SJCRH30 (cell line): ENCODE measurements at regions not wholly inside any gene's neighbourhood (a gene's known extent, or its start where the extent isn't known, plus 50 kb on each side); places are given as distances from the start of the nearest gene placed in this dataset.

ENCODE experiments used
- DNase-seq, 2 experiments: peaks; one replicate each; pipeline ENCODE4 v3.0.0-alpha.2; 2015 to 2020
- H3K27ac ChIP-seq: fragments of 250-450 bp; sonication (Bioruptor Pico); 2 replicates; pipeline ENCODE4 v1.5.1; 2020; ENCODE audit warnings: mild to moderate bottlenecking, moderate library complexity
- H3K27me3 ChIP-seq: fragments of 250-450 bp; sonication (Bioruptor Pico); 2 replicates; pipeline ENCODE4 v1.5.1; 2020; ENCODE audit warnings: mild to moderate bottlenecking, moderate library complexity
- H3K36me3 ChIP-seq: fragments of 250-450 bp; sonication (Bioruptor Pico); 2 replicates; pipeline ENCODE4 v1.5.1; 2020; ENCODE audit warnings: mild to moderate bottlenecking, moderate library complexity
- H3K4me1 ChIP-seq: fragments of 250-450 bp; sonication (Bioruptor Pico); 2 replicates; pipeline ENCODE4 v1.5.1; 2020; ENCODE audit warnings: mild to moderate bottlenecking, moderate library complexity
- H3K4me3 ChIP-seq: fragments of 250-450 bp; sonication (Bioruptor Pico); 2 replicates; pipeline ENCODE4 v1.5.1; 2020; ENCODE audit warnings: mild to moderate bottlenecking, moderate library complexity
- H3K9me3 ChIP-seq: fragments of 250-450 bp; sonication (Bioruptor Pico); replicated peaks from 2 replicates; pipeline ENCODE4 v1.5.1; 2020; ENCODE audit warnings: mild to moderate bottlenecking, moderate library complexity

DNA sequence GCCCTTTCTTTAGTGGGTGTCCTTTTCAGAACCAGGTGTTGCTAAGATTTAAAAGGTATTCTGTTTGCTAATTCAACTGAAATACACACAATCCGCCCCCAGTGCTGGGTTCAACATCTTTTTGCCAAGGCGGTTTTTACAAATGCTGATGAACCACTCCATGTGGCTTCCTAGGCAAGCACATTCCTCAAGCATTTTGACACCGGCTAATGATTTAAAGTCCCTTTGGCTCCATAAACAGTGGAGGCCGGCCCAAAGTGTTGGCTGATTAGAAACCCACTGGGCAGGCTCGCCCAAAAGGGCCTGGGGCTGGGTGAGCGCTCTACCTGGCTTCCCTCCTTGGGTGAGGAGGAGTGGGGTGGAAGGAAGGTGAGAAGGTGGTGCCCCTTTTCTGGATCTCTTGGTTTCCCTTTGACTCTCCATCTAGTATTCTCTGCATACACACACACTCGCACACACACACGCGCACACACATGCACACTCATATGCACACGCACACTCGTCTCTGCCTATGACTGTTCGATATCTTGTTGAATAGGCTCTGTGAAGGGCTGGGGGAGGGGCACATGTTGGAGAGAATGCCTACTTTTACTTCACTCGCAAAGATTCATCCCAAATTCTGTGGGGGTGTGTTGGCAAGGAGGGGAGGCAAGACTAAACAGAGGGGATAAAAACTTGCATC, 66.7 kb upstream of the ARMC2 start:
- no peak for DNase-seq
- Histone ChIP-seq H3K4me3 (peak overlapping the region; percentile 52), H3K27ac (no peak overlapping the region), H3K27me3 (no peaks in the 10 kb centered on the region), H3K36me3 (no peaks in the 10 kb centered on the region), H3K9me3 (no peaks in the 10 kb centered on the region), H3K4me1 (peaks cover 3% of the 10 kb centered on the region; the same call in 1 of the 2 replicates)

DNA sequence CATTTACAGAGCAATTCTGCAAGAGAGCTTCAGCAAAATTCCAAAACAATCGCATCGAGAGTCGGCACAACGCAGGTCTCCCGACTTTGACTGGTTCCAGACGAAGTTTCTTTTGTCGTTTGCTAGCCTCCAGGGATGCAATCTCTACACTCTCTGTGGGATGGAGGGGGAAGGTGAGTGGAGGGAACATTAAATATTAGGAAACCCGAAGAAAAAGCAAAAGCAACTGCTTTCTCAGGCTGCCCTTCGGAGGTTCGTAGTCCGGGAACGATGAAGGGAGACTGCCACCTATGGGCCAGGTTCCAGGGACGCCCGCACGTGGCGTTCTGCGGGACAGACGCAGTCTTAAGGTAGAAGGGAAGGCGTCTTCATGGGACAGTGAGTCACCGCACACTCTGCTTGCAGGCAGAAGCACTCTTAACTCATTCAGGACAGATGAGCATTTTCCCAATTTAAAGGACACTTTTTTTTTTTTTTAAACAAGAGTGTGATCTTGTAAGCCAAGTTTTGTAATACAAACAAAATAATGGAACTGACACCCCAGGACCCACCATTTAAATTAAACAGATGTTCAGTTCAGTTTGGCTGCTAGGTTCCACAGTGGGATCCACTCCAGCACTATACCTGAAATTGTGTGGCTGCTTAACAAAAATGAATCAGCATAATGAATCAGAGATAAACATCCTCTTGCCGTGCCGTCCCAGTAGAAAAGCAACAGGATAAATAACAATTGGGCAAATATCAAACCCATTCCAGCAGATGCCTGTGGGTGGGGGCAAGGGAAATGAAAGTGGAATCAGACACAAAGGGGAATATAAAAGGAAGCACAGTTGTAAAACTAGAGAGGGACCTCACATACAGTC, 65.8 kb upstream of the ARMC2 start:
- peaks cover 3% of the 10 kb centered on the region; the same call in 1 of the 2 replicates for H3K4me1 ChIP-seq
- H3K4me3 ChIP-seq, result peak overlapping the region; percentile 52
- no peaks in the 10 kb centered on the region for H3K9me3 ChIP-seq
- H3K36me3 ChIP-seq, result no peaks in the 10 kb centered on the region
- H3K27ac ChIP-seq, result no peak overlapping the region
- peak; percentile 76 to 81 for DNase-seq
- H3K27me3 ChIP-seq, result no peaks in the 10 kb centered on the region

DNA sequence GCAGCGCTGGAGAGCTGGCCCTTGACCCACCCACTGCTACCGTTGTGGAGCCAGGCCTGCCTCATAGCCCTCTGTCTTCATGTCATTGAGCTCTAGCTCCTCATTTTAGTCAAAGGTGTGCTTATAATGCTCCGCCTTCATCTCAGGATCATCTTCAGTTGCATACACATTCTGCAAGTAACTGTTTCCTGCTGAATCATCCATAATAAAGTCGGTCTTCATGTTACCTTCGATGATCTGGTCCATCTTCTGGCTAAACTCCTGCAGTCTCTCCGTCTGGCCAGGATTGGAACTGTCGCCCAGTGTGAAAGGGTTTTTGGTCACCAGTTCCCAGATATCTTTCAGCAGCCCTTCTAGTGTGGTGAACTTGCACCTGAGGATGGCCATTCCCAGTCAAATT, 62.6 kb upstream of the ARMC2 start:
- H3K36me3 ChIP-seq, result no peaks in the 10 kb centered on the region
- peaks cover 3% of the 10 kb centered on the region; the same call in 1 of the 2 replicates for H3K4me1 ChIP-seq
- no peaks in the 10 kb centered on the region for H3K9me3 ChIP-seq
- H3K4me3 ChIP-seq, result no peak overlapping the region
- DNase-seq, result no peak
- H3K27ac ChIP-seq, result no peak overlapping the region
- H3K27me3 ChIP-seq, result no peaks in the 10 kb centered on the region

DNA sequence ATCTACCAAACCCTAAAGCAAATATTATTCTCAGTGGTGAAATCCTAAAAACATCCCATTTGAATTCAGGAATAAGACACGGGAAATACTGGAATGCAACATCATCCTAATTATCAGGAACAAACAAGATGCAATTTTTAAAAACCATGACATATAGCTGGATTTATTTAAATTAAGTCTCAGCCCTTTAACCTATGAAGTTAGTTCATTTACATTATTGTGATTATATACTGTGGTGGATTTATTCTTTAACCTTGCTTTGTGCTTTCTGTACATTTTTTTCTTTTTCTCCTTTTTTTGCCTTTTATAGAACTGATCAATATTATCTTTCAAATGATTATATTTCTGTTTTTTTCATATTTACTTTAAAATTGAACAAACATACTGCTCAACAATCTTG, 59.8 kb upstream of the ARMC2 start:
- DNase-seq, result no peak
- Histone ChIP-seq H3K4me3 (no peak overlapping the region), H3K36me3 (no peaks in the 10 kb centered on the region), H3K27me3 (no peaks in the 10 kb centered on the region), H3K4me1 (no peaks in the 10 kb centered on the region), H3K9me3 (peaks cover 4% of the 10 kb centered on the region; the same call in 1 of the 2 replicates), H3K27ac (no peak overlapping the region)

DNA sequence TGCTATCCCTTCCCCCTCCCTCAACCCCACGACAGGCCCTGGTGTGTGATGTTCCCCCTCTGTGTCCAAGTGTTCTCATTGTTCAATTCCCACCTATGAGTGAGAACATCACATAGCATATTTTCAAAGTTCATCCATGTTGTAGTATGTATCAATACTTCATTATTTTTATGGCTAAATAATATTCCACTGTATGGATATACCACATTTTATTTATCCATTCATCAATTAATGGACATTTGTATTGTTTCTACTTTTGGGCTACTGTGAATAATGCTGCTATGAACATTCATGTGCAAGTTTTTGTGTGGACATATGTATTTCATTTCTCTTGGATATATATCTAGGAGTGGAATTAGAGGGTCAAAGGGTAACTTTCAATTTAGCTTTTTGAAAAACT, 58.7 kb upstream of the ARMC2 start:
- no peak for DNase-seq
- no peaks in the 10 kb centered on the region for H3K36me3 ChIP-seq
- no peaks in the 10 kb centered on the region for H3K27me3 ChIP-seq
- H3K4me3 ChIP-seq, result no peak overlapping the region
- no peak overlapping the region for H3K27ac ChIP-seq
- H3K4me1 ChIP-seq, result no peaks in the 10 kb centered on the region
- H3K9me3 ChIP-seq, result peaks cover 4% of the 10 kb centered on the region; the same call in 1 of the 2 replicates

DNA sequence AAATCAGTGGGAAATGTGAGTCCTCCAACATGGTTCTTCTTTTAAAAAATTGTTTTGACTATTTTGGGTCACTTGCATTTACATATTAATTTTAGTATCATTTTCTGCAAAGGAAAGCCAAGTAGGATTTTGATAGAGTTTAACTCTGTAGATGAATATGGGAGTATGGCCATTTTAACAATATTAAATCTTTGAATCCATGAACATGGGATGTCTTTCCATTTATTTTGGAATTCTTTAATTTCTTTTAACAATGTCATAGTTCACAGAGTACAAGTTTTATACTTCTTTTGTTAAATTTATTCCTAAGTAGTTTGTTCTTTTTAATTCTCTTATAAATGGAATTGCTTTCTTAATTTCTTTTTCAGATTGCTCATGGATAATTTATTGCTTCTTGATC, 56.5 kb upstream of the ARMC2 start:
- Histone ChIP-seq H3K4me3 (no peak overlapping the region), H3K27me3 (no peaks in the 10 kb centered on the region), H3K27ac (no peak overlapping the region), H3K4me1 (no peaks in the 10 kb centered on the region), H3K9me3 (peaks cover 4% of the 10 kb centered on the region; the same call in 1 of the 2 replicates), H3K36me3 (no peaks in the 10 kb centered on the region)
- no peak for DNase-seq

DNA sequence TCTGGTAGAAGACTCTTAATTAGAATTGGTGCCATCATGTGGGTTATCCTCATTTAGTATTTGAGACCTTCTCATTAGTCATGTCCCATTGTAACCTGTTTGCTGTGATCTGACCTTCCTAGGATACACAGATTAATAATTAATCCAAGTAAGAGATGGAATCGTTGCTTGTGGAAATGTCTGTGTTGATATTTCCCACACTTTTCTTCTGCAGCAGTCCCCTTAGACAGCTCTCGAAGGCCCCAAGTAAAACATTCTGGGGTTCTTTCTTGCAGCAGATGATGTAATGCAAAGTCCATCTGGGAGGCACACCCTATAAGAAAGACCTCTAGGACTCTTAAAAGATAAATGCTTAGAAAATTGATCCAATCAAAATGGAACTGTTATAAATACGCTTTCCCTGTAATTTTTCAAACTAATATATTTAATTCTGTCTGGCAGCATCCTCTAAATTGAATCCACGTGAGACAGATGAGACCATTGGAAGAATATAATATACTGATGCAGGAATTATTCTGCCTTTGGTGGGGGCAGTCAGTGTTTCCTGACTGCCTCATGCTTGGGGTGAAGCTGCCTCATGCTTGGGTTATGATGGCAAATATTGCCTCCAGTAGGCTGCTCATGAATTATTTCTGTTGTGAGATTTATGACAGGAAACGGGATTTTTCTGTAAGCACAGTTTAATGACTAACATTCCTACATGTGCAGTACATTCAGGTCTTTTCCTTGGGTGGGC, 54.5 kb upstream of the ARMC2 start:
- Histone ChIP-seq H3K36me3 (no peaks in the 10 kb centered on the region), H3K4me1 (no peaks in the 10 kb centered on the region), H3K4me3 (no peak overlapping the region), H3K27me3 (no peaks in the 10 kb centered on the region), H3K27ac (no peak overlapping the region), H3K9me3 (peaks cover 4% of the 10 kb centered on the region; the same call in 1 of the 2 replicates)
- DNase-seq, result no peak

DNA sequence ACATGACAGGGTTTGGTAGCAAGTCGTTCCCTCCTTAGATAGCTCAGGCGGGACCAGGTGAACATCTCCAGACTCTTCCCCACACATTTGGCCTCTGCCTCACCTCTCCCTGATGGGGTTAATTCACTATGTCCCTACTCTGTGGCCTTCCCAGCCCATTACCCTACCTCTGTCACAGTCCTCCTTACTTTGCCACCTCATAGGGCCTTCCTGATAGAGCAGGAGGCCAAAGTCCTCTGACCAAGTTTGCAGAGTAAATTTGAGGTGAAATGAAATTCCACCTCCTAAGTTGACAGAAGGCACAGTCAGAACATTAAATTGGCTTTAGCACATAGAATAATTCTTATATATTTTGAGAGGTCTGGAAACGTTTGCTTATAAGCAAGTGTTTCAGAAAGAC, 53.1 kb upstream of the ARMC2 start:
- no peaks in the 10 kb centered on the region for H3K27me3 ChIP-seq
- no peaks in the 10 kb centered on the region for H3K36me3 ChIP-seq
- no peak overlapping the region for H3K4me3 ChIP-seq
- H3K9me3 ChIP-seq, result peaks cover 4% of the 10 kb centered on the region; the same call in 1 of the 2 replicates
- H3K27ac ChIP-seq, result no peak overlapping the region
- no peak for DNase-seq
- peaks cover 8% of the 10 kb centered on the region for H3K4me1 ChIP-seq

DNA sequence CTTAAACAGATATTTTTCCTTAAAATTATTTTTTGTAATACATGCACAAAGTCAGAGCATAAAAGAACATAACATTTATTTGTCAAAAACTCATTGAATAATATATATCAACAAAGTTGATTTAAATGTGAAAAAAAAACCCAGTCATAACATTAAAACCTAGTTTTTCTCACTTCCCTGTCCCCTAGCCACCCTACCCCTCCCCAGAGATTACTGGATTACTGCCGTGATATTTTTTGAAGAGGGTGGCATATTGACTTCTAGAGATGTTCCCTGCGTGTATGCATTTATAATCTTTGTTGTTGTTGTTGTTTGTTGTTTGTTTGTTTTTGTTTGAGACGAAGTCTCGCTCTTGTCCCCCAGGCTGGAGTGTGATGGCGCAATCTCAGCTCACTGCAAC, 52.4 kb upstream of the ARMC2 start:
- Histone ChIP-seq H3K27me3 (no peaks in the 10 kb centered on the region), H3K4me1 (peaks cover 9% of the 10 kb centered on the region), H3K4me3 (no peak overlapping the region), H3K36me3 (no peaks in the 10 kb centered on the region), H3K27ac (no peak overlapping the region), H3K9me3 (peaks cover 4% of the 10 kb centered on the region; the same call in 1 of the 2 replicates)
- no peak for DNase-seq

DNA sequence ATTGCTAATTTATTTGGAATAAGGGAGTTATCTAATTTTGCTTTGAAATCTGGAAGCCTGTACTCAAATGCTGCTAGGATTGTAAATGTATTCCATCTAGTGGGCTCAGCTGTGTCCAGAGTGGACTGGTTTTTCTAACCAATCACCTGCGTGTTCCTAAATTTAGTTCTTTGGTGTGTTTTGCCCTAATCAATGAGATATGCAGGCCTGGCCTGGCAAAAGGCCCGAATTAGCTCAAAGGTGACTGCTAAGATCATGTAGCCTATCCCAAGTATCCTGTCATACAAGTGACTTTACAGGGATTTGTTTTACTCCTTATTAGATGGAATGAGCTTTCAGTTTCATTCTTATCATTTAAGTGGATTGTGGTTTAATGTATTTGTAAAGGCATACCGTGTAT, 51.3 kb upstream of the ARMC2 start:
- Histone ChIP-seq H3K4me3 (no peak overlapping the region), H3K27ac (no peak overlapping the region), H3K36me3 (no peaks in the 10 kb centered on the region), H3K4me1 (peaks cover 16% of the 10 kb centered on the region), H3K9me3 (no peaks in the 10 kb centered on the region), H3K27me3 (no peaks in the 10 kb centered on the region)
- DNase-seq, result no peak

DNA sequence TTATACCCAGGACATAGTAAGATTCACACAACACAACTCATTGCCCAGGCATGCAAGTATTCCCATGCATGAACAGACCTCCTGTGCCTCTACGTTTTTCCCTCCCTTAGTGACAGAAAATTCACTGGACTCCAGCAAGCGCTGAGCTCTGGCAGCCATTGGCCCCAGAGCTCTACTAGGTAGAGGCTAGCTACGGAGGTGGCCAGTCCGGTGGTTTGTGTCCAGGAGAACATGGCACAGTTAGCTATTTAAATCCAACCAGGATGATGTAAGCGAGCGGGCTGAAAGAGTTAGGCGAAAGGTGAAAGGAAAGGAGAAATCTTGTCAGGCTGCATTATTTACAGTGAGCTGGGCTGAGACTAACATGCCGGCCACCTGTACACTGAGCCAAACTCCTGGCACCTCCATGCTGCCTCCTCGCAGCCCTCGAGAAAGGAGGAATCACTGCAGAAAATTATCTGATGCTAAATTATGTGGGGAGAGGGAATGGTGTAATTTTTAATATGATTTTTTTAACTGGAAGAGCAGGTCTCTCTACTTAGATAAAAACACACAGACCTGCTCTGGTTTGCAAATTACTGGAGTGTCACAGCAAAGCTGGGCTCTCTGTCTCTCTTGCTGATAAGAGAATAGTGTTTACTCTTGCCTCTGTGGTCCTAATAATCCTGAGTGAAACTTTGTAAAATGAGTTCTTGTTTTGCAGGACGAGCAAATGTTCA, 50.1 kb upstream of the ARMC2 start:
- no peak overlapping the region for H3K27ac ChIP-seq

More for the DNA sequence above, 50.1 kb upstream of the ARMC2 start:
- no peaks in the 10 kb centered on the region for H3K9me3 ChIP-seq
- no peaks in the 10 kb centered on the region for H3K36me3 ChIP-seq
- no peak overlapping the region for H3K4me3 ChIP-seq
- DNase-seq, result no peak
- no peaks in the 10 kb centered on the region for H3K27me3 ChIP-seq
- H3K4me1 ChIP-seq, result peaks cover 16% of the 10 kb centered on the region
